KMS-11 (cell line): ENCODE measurements at regions not wholly inside any gene's neighbourhood (a gene's known extent, or its start where the extent isn't known, plus 50 kb on each side); places are given as distances from the start of the nearest gene placed in this dataset.

Experiments used
- H2AFZ ChIP-seq: fragments of 200-600 bp; sonication (generic); 2 replicates; pipeline ENCODE4 v1.6.1; 2016; ENCODE audit warnings: antibody characterized with exemption, mixed run types, low read depth
- H3K27ac ChIP-seq: fragments of 200-600 bp; sonication (generic); 2 replicates; pipeline ENCODE4 v1.6.1; 2016; ENCODE audit warnings: mild to moderate bottlenecking, mixed run types
- H3K27me3 ChIP-seq: fragments of 200-600 bp; sonication (generic); 2 replicates; pipeline ENCODE4 v1.6.1; 2017; ENCODE audit warnings: mild to moderate bottlenecking, low read depth, mixed run types, moderate library complexity; ENCODE audit not compliant: insufficient read depth
- H3K36me3 ChIP-seq: fragments of 200-600 bp; sonication (generic); 2 replicates; pipeline ENCODE4 v1.6.1; 2017; ENCODE audit warnings: mild to moderate bottlenecking, mixed run types; ENCODE audit not compliant: insufficient read depth
- H3K4me1 ChIP-seq: fragments of 200-600 bp; sonication (generic); 2 replicates; pipeline ENCODE4 v1.6.1; 2016; ENCODE audit warnings: mild to moderate bottlenecking, low read depth, mixed run types; ENCODE audit not compliant: poor library complexity, severe bottlenecking
- H3K4me2 ChIP-seq: fragments of 200-600 bp; sonication (generic); 2 replicates; pipeline ENCODE4 v1.7.0; 2016; ENCODE audit warnings: mild to moderate bottlenecking, mixed run types
- H3K4me3 ChIP-seq: fragments of 200-600 bp; sonication (generic); IDR thresholded peaks from 2 replicates; pipeline ENCODE4 v1.6.1; 2017; ENCODE audit warnings: low read depth, low read length, mixed read lengths; ENCODE audit not compliant: insufficient read depth
- H3K79me2 ChIP-seq: fragments of 200-600 bp; sonication (generic); 2 replicates; pipeline ENCODE4 v1.6.1; 2016; ENCODE audit warnings: low read depth, mixed run types; ENCODE audit not compliant: insufficient read depth
- H3K9ac ChIP-seq: fragments of 200-600 bp; sonication (generic); 2 replicates; pipeline ENCODE4 v1.6.1; 2016; ENCODE audit warnings: mild to moderate bottlenecking, mixed run types
- H4K20me1 ChIP-seq: fragments of 200-600 bp; sonication (generic); 2 replicates; pipeline ENCODE4 v1.6.1; 2016; ENCODE audit warnings: mild to moderate bottlenecking, mixed run types; ENCODE audit not compliant: insufficient read depth
- TF ChIP-seq, protein P1 (sequence below): fragments of 200-600 bp; sonication (generic); conservative IDR thresholded peaks from 2 replicates; pipeline ENCODE4 v1.6.1; 2017; ENCODE audit warnings: low read depth, mild to moderate bottlenecking, antibody characterized with exemption, low read length, moderate library complexity, mixed read lengths

DNA sequence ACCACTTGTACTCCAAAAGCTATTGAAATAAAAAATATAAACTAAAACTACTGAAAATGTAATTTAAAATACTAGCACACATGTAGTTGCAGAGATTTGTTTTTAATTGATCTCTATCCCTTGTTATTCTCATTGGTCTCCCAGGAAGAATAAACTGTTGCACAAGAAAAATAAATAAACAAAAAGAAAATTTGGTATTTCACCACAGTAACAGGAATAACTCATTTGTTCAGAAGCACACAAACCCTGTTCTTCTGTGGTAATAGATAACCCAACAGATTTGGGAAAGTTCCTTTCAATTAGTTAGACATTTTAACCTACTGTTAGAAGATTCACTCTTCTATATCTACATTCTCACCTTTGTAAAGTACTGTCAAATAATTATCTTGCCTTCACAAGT is 70.9 kb upstream of the APOOL start:
- no peak overlapping the region for H3K4me3 ChIP-seq
- no peak overlapping the region for H3K4me2 ChIP-seq
- no peaks in the 10 kb centered on the region for H3K36me3 ChIP-seq
- no peak overlapping the region for H3K9ac ChIP-seq
- H3K27me3 ChIP-seq = no peaks in the 10 kb centered on the region
- no peak overlapping the region for H3K27ac ChIP-seq
- TF ChIP-seq, protein P1, sequence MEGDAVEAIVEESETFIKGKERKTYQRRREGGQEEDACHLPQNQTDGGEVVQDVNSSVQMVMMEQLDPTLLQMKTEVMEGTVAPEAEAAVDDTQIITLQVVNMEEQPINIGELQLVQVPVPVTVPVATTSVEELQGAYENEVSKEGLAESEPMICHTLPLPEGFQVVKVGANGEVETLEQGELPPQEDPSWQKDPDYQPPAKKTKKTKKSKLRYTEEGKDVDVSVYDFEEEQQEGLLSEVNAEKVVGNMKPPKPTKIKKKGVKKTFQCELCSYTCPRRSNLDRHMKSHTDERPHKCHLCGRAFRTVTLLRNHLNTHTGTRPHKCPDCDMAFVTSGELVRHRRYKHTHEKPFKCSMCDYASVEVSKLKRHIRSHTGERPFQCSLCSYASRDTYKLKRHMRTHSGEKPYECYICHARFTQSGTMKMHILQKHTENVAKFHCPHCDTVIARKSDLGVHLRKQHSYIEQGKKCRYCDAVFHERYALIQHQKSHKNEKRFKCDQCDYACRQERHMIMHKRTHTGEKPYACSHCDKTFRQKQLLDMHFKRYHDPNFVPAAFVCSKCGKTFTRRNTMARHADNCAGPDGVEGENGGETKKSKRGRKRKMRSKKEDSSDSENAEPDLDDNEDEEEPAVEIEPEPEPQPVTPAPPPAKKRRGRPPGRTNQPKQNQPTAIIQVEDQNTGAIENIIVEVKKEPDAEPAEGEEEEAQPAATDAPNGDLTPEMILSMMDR = no peak
- no peak overlapping the region for H2AFZ ChIP-seq
- H3K79me2 ChIP-seq = no peaks in the 10 kb centered on the region
- no peaks in the 10 kb centered on the region for H4K20me1 ChIP-seq
- H3K4me1 ChIP-seq = no peaks in the 10 kb centered on the region

DNA sequence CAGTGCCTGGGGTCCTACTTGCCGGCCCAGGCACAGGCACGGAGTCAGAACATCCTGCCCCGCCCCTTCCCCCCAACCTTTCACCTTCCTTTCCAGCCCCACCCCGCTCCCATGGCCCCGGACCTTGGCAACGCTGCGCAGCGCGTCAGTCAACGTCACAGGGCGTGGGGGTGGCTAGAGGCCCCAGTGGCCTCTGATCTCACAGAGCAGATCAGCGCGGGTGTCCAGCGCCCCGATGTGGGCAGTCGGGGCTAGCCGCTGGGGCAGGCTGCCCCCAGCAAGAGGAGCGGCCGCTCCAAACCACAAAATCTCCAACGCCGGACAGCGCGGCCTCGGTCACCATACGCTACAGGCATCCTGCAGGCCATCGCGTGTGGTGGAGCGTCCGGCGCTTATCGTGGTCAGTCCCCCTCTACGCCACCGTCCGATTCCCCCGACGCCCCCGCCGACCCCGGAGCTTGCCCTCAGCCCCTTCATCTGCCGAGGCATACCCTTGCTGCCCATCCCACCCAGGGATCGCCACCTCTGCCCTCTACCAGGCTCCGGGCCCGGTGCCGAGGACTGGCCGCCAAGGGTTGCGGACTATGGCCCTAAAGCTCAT is 69.6 kb upstream of the APOOL start:
- no peaks in the 10 kb centered on the region for H3K27me3 ChIP-seq
- no peak overlapping the region for H2AFZ ChIP-seq
- TF ChIP-seq, protein P1 = no peak

More for the DNA sequence above, 69.6 kb upstream of the APOOL start:
- Histone ChIP-seq H3K4me1 (no peaks in the 10 kb centered on the region), H3K36me3 (no peaks in the 10 kb centered on the region), H3K4me2 (no peak overlapping the region), H3K27ac (no peak overlapping the region), H3K9ac (no peak overlapping the region), H3K79me2 (no peaks in the 10 kb centered on the region), H4K20me1 (no peaks in the 10 kb centered on the region), H3K4me3 (no peak overlapping the region)
